SH-SY5Y (cell line): ENCODE measurements at regions not wholly inside any gene's neighbourhood (a gene's known extent, or its start where the extent isn't known, plus 50 kb on each side); places are given as distances from the start of the nearest gene placed in this dataset.

Source experiments
- GATA2 ChIP-seq: IDR thresholded peaks from 2 replicates; pipeline ENCODE4 v1.6.1; 2011; ENCODE audit warnings: mild to moderate bottlenecking, low read depth, low read length
- GATA3 ChIP-seq: IDR thresholded peaks from 2 replicates; pipeline ENCODE4 v1.6.1; 2011; ENCODE audit warnings: low read depth, mild to moderate bottlenecking, low read length, moderate library complexity

GRCh38 chr5:166709691-166710090, 1581.8 kb upstream of the WWC1 start:
- TF ChIP-seq GATA2, result no peak
- TF ChIP-seq GATA3, result no peak
